Vagina (tissue), 2 donors: ENCODE measurements at regions not wholly inside any gene's neighbourhood (a gene's known extent, or its start where the extent isn't known, plus 50 kb on each side); places are given as distances from the start of the nearest gene placed in this dataset.

Experiments
- DNase-seq, 2 donors: peaks; one replicate each; pipeline ENCODE4 v3.0.0-alpha.2; 2017; ENCODE audit errors: extremely low spot score in 2 of 2
- H3K27ac ChIP-seq: fragments of 200-600 bp; sonication (generic); one replicate; pipeline ENCODE4 v1.5.1; 2019
- H3K27me3 ChIP-seq: fragments of 200-600 bp; sonication (generic); one replicate; pipeline ENCODE4 v1.5.1; 2019
- H3K36me3 ChIP-seq, 2 donors: fragments of 200-600 bp; sonication (generic); one replicate each; pipeline ENCODE4 v1.5.1; 2017 to 2019
- H3K4me1 ChIP-seq: fragments of 200-600 bp; sonication (generic); one replicate; pipeline ENCODE4 v1.5.1; 2019
- H3K4me3 ChIP-seq, 2 donors: fragments of 200-600 bp; sonication (generic); 1 replicate in 1 of 2; 2 replicates in 1 of 2; pipeline ENCODE4 v1.5.1; 2016 to 2019
- H3K9me3 ChIP-seq: fragments of 200-600 bp; sonication (generic); one replicate; pipeline ENCODE4 v1.5.1; 2019
- CTCF ChIP-seq, 3 experiments: fragments of 450-650 bp in 2 of 3; fragments of 200-600 bp in 1 of 3; sonication (generic) in 1 of 3; IDR thresholded peaks; one replicate each; pipeline ENCODE4 v1.5.1; 2017 to 2019; ENCODE audit warnings: antibody characterized with exemption in 3 of 3, mild to moderate bottlenecking in 2 of 3, moderate library complexity in 2 of 3
- POLR2A ChIP-seq, 2 donors: fragments of 450-650 bp; IDR thresholded peaks; one replicate each; pipeline ENCODE4 v1.6.1; 2017; ENCODE audit warnings: antibody characterized with exemption in 2 of 2, mild to moderate bottlenecking in 2 of 2, moderate library complexity in 2 of 2
- POLR2AphosphoS5 ChIP-seq, 2 donors: sonication (generic); formaldehyde crosslinking; IDR thresholded peaks; one replicate each; pipeline ENCODE4 v1.9.0; 2017; ENCODE audit warnings: antibody characterized with exemption in 2 of 2, mild to moderate bottlenecking in 2 of 2, low read depth in 1 of 2; ENCODE audit not compliant: insufficient read depth in 1 of 2
- intact Hi-C: fragments of 100-400 bp; cut with DNase I; formaldehyde crosslinking; loops from one replicate; pipeline ENCODE4 v1.15.1; 2023

- Histone ChIP-seq H3K4me3 (no peak overlapping the region), H3K27me3 (no peaks in the 10 kb centered on the region), H3K27ac (no peak overlapping the region), H3K36me3 (no peaks in the 10 kb centered on the region), H3K9me3 (no peaks in the 10 kb centered on the region), H3K4me1 (no peaks in the 10 kb centered on the region)
- no peak for TF ChIP-seq POLR2AphosphoS5 (IDR thresholded peaks at IDR 0.05; ENCODE audit: insufficient read depth in 1 of 2, low read depth in 1 of 2)
- TF ChIP-seq POLR2A (IDR thresholded peaks at IDR 0.05), result no peak
- no peak for TF ChIP-seq CTCF (IDR thresholded peaks at IDR 0.05)
- intact Hi-C loops, result no loop called here
- no peak for DNase-seq
Measured at GRCh38 chr2:100726866-100727265, 93.1 kb upstream of the NPAS2 start.

GRCh38 chr2:100730290-100730868 lies 89.6 kb upstream of the NPAS2 start:
- DNase-seq, result no peak
- Histone ChIP-seq H3K9me3 (no peaks in the 10 kb centered on the region), H3K36me3 (no peaks in the 10 kb centered on the region), H3K27me3 (no peaks in the 10 kb centered on the region), H3K4me1 (no peaks in the 10 kb centered on the region), H3K4me3 (no peak overlapping the region), H3K27ac (no peak overlapping the region)
- intact Hi-C loops, result loop anchor here (10.0 kb wide), 1 partner anchor 254 kb away; no protein-coding TSS in a partner anchor
- no peak for TF ChIP-seq POLR2AphosphoS5 (IDR thresholded peaks at IDR 0.05; ENCODE audit: insufficient read depth in 1 of 2, low read depth in 1 of 2)
- peak in 1 of 3 experiments; percentile 54 for TF ChIP-seq CTCF (IDR thresholded peaks at IDR 0.05)

- Histone ChIP-seq H3K36me3 (no peaks in the 10 kb centered on the region), H3K27ac (no peak overlapping the region), H3K27me3 (no peaks in the 10 kb centered on the region), H3K4me1 (no peaks in the 10 kb centered on the region), H3K9me3 (no peaks in the 10 kb centered on the region), H3K4me3 (no peak overlapping the region)
- no peak for TF ChIP-seq POLR2A (IDR thresholded peaks at IDR 0.05)
- peak in 1 of 2 donors; percentile 45 for TF ChIP-seq POLR2AphosphoS5 (IDR thresholded peaks at IDR 0.05; ENCODE audit: insufficient read depth in 1 of 2, low read depth in 1 of 2)
- intact Hi-C loops, result loop anchor here (10.0 kb wide), 1 partner anchor 253 kb away; no protein-coding TSS in a partner anchor
- no peak for DNase-seq
Measured at GRCh38 chr2:100731535-100731981, 88.4 kb upstream of the NPAS2 start.

GRCh38 chr2:100733391-100734187 lies 86.3 kb upstream of the NPAS2 start:
- TF ChIP-seq CTCF (IDR thresholded peaks at IDR 0.05) (no peak), POLR2AphosphoS5 (IDR thresholded peaks at IDR 0.05; ENCODE audit: insufficient read depth in 1 of 2, low read depth in 1 of 2) (no peak), POLR2A (IDR thresholded peaks at IDR 0.05) (no peak)
- no peaks in the 10 kb centered on the region for H3K4me1 ChIP-seq
- no peak for DNase-seq
- intact Hi-C loops, result loop anchor here (10.0 kb wide), 1 partner anchor 251 kb away; no protein-coding TSS in a partner anchor
- H3K36me3 ChIP-seq, result no peaks in the 10 kb centered on the region
- H3K9me3 ChIP-seq, result no peaks in the 10 kb centered on the region
- no peak overlapping the region for H3K4me3 ChIP-seq
- no peak overlapping the region for H3K27ac ChIP-seq
- H3K27me3 ChIP-seq, result no peaks in the 10 kb centered on the region

GRCh38 chr2:100736121-100736915 lies 83.6 kb upstream of the NPAS2 start:
- Histone ChIP-seq H3K27me3 (no peaks in the 10 kb centered on the region), H3K4me3 (no peak overlapping the region), H3K36me3 (no peaks in the 10 kb centered on the region), H3K4me1 (no peaks in the 10 kb centered on the region), H3K27ac (no peak overlapping the region), H3K9me3 (no peaks in the 10 kb centered on the region)
- intact Hi-C loops, result loop anchor here (10.0 kb wide), 1 partner anchor 248 kb away; no protein-coding TSS in a partner anchor
- TF ChIP-seq POLR2A (IDR thresholded peaks at IDR 0.05) (no peak), POLR2AphosphoS5 (IDR thresholded peaks at IDR 0.05; ENCODE audit: insufficient read depth in 1 of 2, low read depth in 1 of 2) (no peak), CTCF (IDR thresholded peaks at IDR 0.05) (no peak)
- no peak for DNase-seq
